ENCODE measurements at regions not wholly inside any gene's neighbourhood (a gene's known extent, or its start where the extent isn't known, plus 50 kb on each side); places are given as distances from the start of the nearest gene placed in this dataset.

DNA sequence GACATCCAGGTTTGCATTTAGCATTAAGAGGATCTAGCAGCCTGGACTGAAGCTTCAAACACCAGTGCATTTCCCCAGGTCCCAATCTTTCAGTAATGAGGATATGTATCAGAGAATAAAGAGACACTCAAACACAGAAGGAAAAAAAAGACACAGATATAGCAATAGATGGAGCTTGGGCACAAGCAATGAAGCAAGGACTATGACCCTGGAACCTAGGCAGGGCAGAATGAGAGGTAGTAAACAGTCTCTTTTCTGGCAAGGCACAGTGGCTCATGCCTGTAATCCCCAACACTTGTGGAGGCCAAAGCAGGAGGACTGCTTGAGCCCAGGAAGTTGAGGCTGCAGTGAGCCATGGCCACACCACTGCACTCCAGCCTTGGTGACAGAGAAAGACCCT is 80.7 kb upstream of the HNRNPA3 start:
- Histone ChIP-seq H3K27ac (no peak overlapping the region), H3K36me3 (no peaks in the 10 kb centered on the region), H3K4me3 (no peak overlapping the region), H3K9me3 (no peaks in the 10 kb centered on the region), H3K4me1 (peaks cover 0 to 5% (median 2%) of the 10 kb centered on the region in 4 donors), H3K27me3 (no peaks in the 10 kb centered on the region)
- intact Hi-C loops (cut with DNase I; ENCODE audit: low total_unique reads) = no loop called here
- TF ChIP-seq, protein P1, sequence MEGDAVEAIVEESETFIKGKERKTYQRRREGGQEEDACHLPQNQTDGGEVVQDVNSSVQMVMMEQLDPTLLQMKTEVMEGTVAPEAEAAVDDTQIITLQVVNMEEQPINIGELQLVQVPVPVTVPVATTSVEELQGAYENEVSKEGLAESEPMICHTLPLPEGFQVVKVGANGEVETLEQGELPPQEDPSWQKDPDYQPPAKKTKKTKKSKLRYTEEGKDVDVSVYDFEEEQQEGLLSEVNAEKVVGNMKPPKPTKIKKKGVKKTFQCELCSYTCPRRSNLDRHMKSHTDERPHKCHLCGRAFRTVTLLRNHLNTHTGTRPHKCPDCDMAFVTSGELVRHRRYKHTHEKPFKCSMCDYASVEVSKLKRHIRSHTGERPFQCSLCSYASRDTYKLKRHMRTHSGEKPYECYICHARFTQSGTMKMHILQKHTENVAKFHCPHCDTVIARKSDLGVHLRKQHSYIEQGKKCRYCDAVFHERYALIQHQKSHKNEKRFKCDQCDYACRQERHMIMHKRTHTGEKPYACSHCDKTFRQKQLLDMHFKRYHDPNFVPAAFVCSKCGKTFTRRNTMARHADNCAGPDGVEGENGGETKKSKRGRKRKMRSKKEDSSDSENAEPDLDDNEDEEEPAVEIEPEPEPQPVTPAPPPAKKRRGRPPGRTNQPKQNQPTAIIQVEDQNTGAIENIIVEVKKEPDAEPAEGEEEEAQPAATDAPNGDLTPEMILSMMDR (IDR thresholded peaks at IDR 0.05) = no peak
- DNase-seq = no peak

DNA sequence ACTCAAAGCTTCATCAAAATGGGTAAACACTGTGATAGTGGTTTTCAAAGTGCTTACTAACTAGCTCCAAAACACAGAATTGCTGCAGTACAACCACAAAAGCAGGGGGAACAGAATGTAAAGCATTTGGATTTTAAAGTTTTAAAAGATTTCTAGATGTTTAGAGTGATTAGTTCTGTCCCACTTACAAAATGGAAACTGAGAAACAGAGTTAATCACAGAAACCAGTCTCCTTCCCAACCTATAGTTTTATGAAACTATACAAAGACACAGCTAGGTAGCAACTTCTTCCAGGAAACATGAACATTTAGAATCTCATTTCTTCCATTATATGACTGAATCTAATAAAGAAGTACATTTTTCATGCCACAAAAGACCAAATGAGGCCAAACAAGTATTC is 73.8 kb upstream of the HNRNPA3 start:
- peaks cover 0 to 2% of the 10 kb centered on the region in 2 donors for H3K27me3 ChIP-seq
- H3K36me3 ChIP-seq = no peaks in the 10 kb centered on the region
- H3K27ac ChIP-seq = no peak overlapping the region
- TF ChIP-seq, protein P1 (IDR thresholded peaks at IDR 0.05) = no peak
- H3K9me3 ChIP-seq = no peaks in the 10 kb centered on the region
- intact Hi-C loops (cut with DNase I; ENCODE audit: low total_unique reads) = no loop called here
- H3K4me3 ChIP-seq = no peak overlapping the region
- peaks cover 0 to 10% (median 3%) of the 10 kb centered on the region in 4 donors for H3K4me1 ChIP-seq
- no peak for DNase-seq

DNA sequence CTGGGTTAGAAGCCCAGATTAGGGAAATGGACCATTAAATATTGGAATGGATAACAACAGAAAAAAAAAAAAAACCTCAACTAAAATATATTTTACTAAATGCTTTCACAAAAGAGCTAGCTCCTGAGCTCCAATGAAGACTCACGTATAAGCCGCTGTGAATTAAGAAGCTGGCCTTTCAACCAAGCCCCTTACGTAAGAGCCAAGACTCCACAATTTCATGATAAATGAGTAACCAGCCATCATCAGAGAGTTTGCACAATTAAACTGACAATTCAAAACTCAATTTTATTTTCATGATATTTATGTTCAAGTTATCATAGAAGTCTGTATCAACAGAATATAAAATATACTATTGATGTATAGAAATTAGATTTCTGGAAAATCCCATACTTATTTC is 70.7 kb upstream of the HNRNPA3 start:
- Histone ChIP-seq H3K27ac (no peak overlapping the region), H3K36me3 (no peaks in the 10 kb centered on the region), H3K27me3 (peaks cover 0 to 15% of the 10 kb centered on the region in 2 donors), H3K9me3 (no peaks in the 10 kb centered on the region), H3K4me1 (peaks cover 0 to 4% (median under 1%) of the 10 kb centered on the region in 4 donors), H3K4me3 (no peak overlapping the region)
- TF ChIP-seq, protein P1 (IDR thresholded peaks at IDR 0.05) = no peak
- intact Hi-C loops (cut with DNase I; ENCODE audit: low total_unique reads) = loop anchor here (10.0 kb wide), 1 partner anchor 1027 kb away; the partner anchor contains the start of gene HOXD10
- DNase-seq = no peak

DNA sequence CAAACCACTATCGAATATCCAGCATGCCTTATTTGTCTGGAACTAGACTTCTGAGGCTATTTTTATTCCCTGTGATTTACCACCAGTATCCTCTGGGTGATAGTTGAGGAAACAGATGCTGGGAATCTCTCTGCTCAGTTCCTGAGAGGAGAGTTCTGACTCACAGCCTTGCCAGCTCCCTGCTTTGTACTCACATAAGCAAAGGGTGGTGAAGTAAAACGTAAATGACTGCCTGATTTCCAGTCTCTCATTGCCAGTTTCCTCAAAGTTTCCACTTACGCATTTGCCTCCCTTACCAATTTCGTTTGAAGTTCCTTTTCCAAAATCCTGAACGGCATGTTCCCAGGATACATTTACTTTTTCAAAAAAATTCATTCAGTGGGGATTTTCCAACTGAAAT is 69.2 kb upstream of the HNRNPA3 start:
- Histone ChIP-seq H3K4me1 (peaks cover 0 to 10% (median 3%) of the 10 kb centered on the region in 4 donors), H3K4me3 (no peak overlapping the region), H3K36me3 (no peaks in the 10 kb centered on the region), H3K27ac (no peak overlapping the region), H3K9me3 (no peaks in the 10 kb centered on the region), H3K27me3 (peaks cover 0 to 28% of the 10 kb centered on the region in 2 donors)
- DNase-seq = no peak
- TF ChIP-seq, protein P1 (IDR thresholded peaks at IDR 0.05) = no peak
- intact Hi-C loops (cut with DNase I; ENCODE audit: low total_unique reads) = loop anchor here (10.0 kb wide), 1 partner anchor 1029 kb away; the partner anchor contains the start of gene HOXD10

DNA sequence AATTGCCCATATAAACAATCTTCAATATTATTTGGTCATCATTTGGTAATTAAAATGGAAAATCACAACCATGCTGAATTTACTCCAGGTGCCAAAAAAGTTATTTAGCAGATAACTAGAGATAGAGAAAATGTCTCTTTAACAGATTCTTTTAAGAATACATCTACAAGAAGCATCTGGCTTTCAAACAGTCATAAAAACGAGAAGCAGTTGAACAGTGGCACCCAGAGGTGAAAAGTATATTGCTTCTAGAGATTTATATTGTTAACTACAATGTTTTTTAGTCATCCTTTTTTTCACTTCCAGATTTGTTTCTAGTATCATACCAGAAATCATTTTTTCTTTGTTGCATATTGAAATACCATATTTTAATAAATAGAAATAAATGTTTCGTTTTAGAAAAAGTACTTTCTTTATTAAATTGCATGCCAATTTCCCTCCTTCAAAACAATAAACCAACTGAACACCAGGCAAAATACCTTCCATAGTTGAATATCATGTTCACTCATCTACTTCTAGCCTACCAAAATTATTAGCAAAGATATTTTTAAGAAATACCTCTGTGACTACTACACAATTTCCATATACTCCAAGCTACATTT is 65.4 kb upstream of the HNRNPA3 start:
- Histone ChIP-seq H3K27ac (no peak overlapping the region), H3K4me3 (no peak overlapping the region), H3K4me1 (peaks cover 0 to 13% (median 8%) of the 10 kb centered on the region in 4 donors), H3K27me3 (peaks cover 0 to 43% of the 10 kb centered on the region in 2 donors), H3K9me3 (no peaks in the 10 kb centered on the region), H3K36me3 (no peaks in the 10 kb centered on the region)
- TF ChIP-seq, protein P1 (IDR thresholded peaks at IDR 0.05) = peak; percentile 51 to 53
- intact Hi-C loops (cut with DNase I; ENCODE audit: low total_unique reads) = loop anchor here (10.0 kb wide), 1 partner anchor 1032 kb away; the partner anchor contains the start of gene HOXD10
- no peak for DNase-seq

Measured in tibial artery (tissue), 4 donors.